IPS-18c (cell line): ENCODE measurements at regions not wholly inside any gene's neighbourhood (a gene's known extent, or its start where the extent isn't known, plus 50 kb on each side); places are given as distances from the start of the nearest gene placed in this dataset.
"Not testable (repeated sequence)": the region's sequence is repeated elsewhere in the genome, so short reads cannot be mapped to it uniquely, and the experiment has no call there.

Experiments used
- H3K4me3 ChIP-seq: 2 replicates; pipeline ENCODE4 v1.7.0; 2013; ENCODE audit warnings: low read depth, mild to moderate bottlenecking, low read length, moderate library complexity; ENCODE audit not compliant: insufficient read depth
- H3K9me3 ChIP-seq: one replicate; pipeline ENCODE4 v1.6.1; 2013; ENCODE audit warnings: mild to moderate bottlenecking, low read length, moderate library complexity; ENCODE audit not compliant: control insufficient read depth, insufficient read depth

- H3K9me3 ChIP-seq, result no peaks in the 10 kb centered on the region
- no peak overlapping the region for H3K4me3 ChIP-seq
These were observed 389.2 kb upstream of the SALL1 start for GRCh38 chr16:51540259-51540658.

GRCh38 chr16:51538707-51539498 lies 387.8 kb upstream of the SALL1 start:
- Histone ChIP-seq H3K9me3 (peaks cover 2% of the 10 kb centered on the region), H3K4me3 (no peak overlapping the region)

- Histone ChIP-seq H3K9me3 (peaks cover 2% of the 10 kb centered on the region), H3K4me3 (no peak overlapping the region)
These were observed 384.5 kb upstream of the SALL1 start for GRCh38 chr16:51535591-51535990.

- peaks cover 2% of the 10 kb centered on the region for H3K9me3 ChIP-seq
- no peak overlapping the region for H3K4me3 ChIP-seq
These were observed 381.5 kb upstream of the SALL1 start for GRCh38 chr16:51532551-51532950.

- no peak overlapping the region for H3K4me3 ChIP-seq
These were observed 380.2 kb upstream of the SALL1 start for GRCh38 chr16:51531271-51531670.

GRCh38 chr16:51527349-51527748 lies 376.3 kb upstream of the SALL1 start:
- no peaks in the 10 kb centered on the region for H3K9me3 ChIP-seq

More at GRCh38 chr16:51531271-51531670, 380.2 kb upstream of the SALL1 start:
- H3K9me3 ChIP-seq, result peaks cover 2% of the 10 kb centered on the region

GRCh38 chr16:51526621-51527020 lies 375.6 kb upstream of the SALL1 start:
- H3K9me3 ChIP-seq, result no peaks in the 10 kb centered on the region
- H3K4me3 ChIP-seq, result no peak overlapping the region

More at GRCh38 chr16:51527349-51527748, 376.3 kb upstream of the SALL1 start:
- H3K4me3 ChIP-seq, result no peak overlapping the region

GRCh38 chr16:51524555-51525373 lies 373.7 kb upstream of the SALL1 start:
- Histone ChIP-seq H3K9me3 (no peaks in the 10 kb centered on the region), H3K4me3 (no peak overlapping the region)

GRCh38 chr16:51524070-51524469 lies 373.0 kb upstream of the SALL1 start:
- Histone ChIP-seq H3K9me3 (no peaks in the 10 kb centered on the region), H3K4me3 (no peak overlapping the region)

GRCh38 chr16:51523400-51523799 lies 372.3 kb upstream of the SALL1 start:
- Histone ChIP-seq H3K4me3 (no peak overlapping the region), H3K9me3 (no peaks in the 10 kb centered on the region)

GRCh38 chr16:51522902-51523301 lies 371.8 kb upstream of the SALL1 start:
- Histone ChIP-seq H3K4me3 (no peak overlapping the region), H3K9me3 (no peaks in the 10 kb centered on the region)

- H3K4me3 ChIP-seq, H3K9me3 ChIP-seq: not testable (repeated sequence)
These were observed 365.9 kb upstream of the SALL1 start for GRCh38 chr16:51516960-51517359.

GRCh38 chr16:51510416-51510815 lies 359.3 kb upstream of the SALL1 start:
- no peak overlapping the region for H3K4me3 ChIP-seq
- peaks cover 2% of the 10 kb centered on the region for H3K9me3 ChIP-seq

- Histone ChIP-seq H3K9me3 (peaks cover 2% of the 10 kb centered on the region), H3K4me3 (no peak overlapping the region)
These were observed 358.3 kb upstream of the SALL1 start for GRCh38 chr16:51509336-51509735.

- no peak overlapping the region for H3K4me3 ChIP-seq
- peaks cover 2% of the 10 kb centered on the region for H3K9me3 ChIP-seq
These were observed 357.6 kb upstream of the SALL1 start for GRCh38 chr16:51508490-51509212.

- no peak overlapping the region for H3K4me3 ChIP-seq
- peaks cover 2% of the 10 kb centered on the region for H3K9me3 ChIP-seq
These were observed 356.2 kb upstream of the SALL1 start for GRCh38 chr16:51507286-51507685.

GRCh38 chr16:51500306-51500705 lies 349.2 kb upstream of the SALL1 start:
- H3K9me3 ChIP-seq, result no peaks in the 10 kb centered on the region
- no peak overlapping the region for H3K4me3 ChIP-seq
